Right atrium auricular region (tissue), 2 donors: ENCODE measurements at regions not wholly inside any gene's neighbourhood (a gene's known extent, or its start where the extent isn't known, plus 50 kb on each side); places are given as distances from the start of the nearest gene placed in this dataset.

Source experiments
- DNase-seq: peaks from one replicate; pipeline ENCODE4 v3.0.0-alpha.2; 2019; ENCODE audit warnings: low spot score
- H3K27ac ChIP-seq, 2 donors: fragments of 200-600 bp; sonication (generic); 1 replicate in 1 of 2; 2 replicates in 1 of 2; pipeline ENCODE4 v1.5.1; 2016 to 2019
- H3K27me3 ChIP-seq, 2 donors: fragments of 200-600 bp; sonication (generic); one replicate each; pipeline versions ENCODE4 v1.5.1 to v1.6.0; 2017 to 2019
- H3K36me3 ChIP-seq: fragments of 200-600 bp; sonication (generic); one replicate; pipeline ENCODE4 v1.5.1; 2016
- H3K4me1 ChIP-seq, 2 donors: fragments of 200-600 bp; sonication (generic); one replicate each; pipeline versions ENCODE4 v1.5.1 to v1.6.0; 2017 to 2019
- H3K4me3 ChIP-seq, 2 donors: fragments of 200-600 bp; sonication (generic); 1 replicate in 1 of 2; 2 replicates in 1 of 2; pipeline ENCODE4 v1.5.1; 2017 to 2019; ENCODE audit warnings: mild to moderate bottlenecking in 1 of 2, moderate library complexity in 1 of 2
- H3K9me3 ChIP-seq, 2 donors: fragments of 200-600 bp; sonication (generic); one replicate each; pipeline ENCODE4 v1.5.1; 2019
- TF ChIP-seq, protein P1 (sequence below), 2 donors: fragments of 200-600 bp; sonication (generic); IDR thresholded peaks; one replicate each; pipeline ENCODE4 v1.5.1; 2019; ENCODE audit warnings: antibody characterized with exemption in 2 of 2

DNA sequence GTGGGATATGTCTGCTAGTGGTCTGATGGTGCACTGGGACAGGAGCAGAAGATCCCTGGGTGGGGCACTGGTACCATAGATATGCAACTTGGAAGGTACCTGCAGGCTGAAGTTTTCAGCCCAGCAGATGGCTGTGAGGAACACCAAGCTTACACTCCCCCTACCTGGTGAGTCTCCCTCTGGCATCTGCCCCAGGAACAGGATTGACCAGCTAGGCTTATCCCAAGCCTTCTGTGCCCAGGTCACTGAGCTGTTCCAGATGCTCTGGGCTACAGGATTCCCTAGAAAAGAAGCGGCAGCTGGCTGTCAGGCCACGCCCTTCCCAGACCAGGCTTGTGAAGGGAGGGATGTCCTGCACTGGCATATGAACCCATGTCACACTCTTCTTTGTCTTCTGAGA lies 1130.0 kb downstream of the NAALADL2 start:
- H3K36me3 ChIP-seq = no peaks in the 10 kb centered on the region
- H3K4me1 ChIP-seq = no peaks in the 10 kb centered on the region
- TF ChIP-seq, protein P1, sequence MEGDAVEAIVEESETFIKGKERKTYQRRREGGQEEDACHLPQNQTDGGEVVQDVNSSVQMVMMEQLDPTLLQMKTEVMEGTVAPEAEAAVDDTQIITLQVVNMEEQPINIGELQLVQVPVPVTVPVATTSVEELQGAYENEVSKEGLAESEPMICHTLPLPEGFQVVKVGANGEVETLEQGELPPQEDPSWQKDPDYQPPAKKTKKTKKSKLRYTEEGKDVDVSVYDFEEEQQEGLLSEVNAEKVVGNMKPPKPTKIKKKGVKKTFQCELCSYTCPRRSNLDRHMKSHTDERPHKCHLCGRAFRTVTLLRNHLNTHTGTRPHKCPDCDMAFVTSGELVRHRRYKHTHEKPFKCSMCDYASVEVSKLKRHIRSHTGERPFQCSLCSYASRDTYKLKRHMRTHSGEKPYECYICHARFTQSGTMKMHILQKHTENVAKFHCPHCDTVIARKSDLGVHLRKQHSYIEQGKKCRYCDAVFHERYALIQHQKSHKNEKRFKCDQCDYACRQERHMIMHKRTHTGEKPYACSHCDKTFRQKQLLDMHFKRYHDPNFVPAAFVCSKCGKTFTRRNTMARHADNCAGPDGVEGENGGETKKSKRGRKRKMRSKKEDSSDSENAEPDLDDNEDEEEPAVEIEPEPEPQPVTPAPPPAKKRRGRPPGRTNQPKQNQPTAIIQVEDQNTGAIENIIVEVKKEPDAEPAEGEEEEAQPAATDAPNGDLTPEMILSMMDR (IDR thresholded peaks at IDR 0.05) = no peak
- no peak for DNase-seq
- no peaks in the 10 kb centered on the region for H3K27me3 ChIP-seq
- no peak overlapping the region for H3K27ac ChIP-seq
- H3K9me3 ChIP-seq = no peaks in the 10 kb centered on the region
- H3K4me3 ChIP-seq = no peak overlapping the region

DNA sequence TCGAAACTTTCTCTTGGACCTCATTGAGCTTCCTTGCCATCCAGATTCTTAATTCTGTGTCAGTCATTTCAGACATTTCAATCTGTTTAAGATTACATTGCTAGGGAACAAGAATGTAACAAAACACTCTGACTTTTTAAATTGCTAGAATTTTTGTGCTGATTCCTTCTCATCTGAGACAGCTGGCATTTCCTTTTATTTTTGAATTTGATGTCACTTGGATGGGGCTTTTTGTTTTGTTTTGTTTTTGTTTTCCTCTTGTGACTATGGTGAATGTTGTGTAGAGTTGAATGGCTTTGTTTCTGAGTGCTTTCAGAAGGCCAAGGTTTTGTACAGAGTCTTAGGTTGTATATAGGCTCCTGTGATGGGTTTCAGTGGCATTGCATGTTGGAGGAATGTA lies 1129.3 kb downstream of the NAALADL2 start:
- H3K4me1 ChIP-seq = no peaks in the 10 kb centered on the region
- H3K4me3 ChIP-seq = no peak overlapping the region
- DNase-seq = no peak
- no peak overlapping the region for H3K27ac ChIP-seq
- H3K9me3 ChIP-seq = no peaks in the 10 kb centered on the region
- H3K36me3 ChIP-seq = no peaks in the 10 kb centered on the region
- TF ChIP-seq, protein P1 (IDR thresholded peaks at IDR 0.05) = no peak
- no peaks in the 10 kb centered on the region for H3K27me3 ChIP-seq

DNA sequence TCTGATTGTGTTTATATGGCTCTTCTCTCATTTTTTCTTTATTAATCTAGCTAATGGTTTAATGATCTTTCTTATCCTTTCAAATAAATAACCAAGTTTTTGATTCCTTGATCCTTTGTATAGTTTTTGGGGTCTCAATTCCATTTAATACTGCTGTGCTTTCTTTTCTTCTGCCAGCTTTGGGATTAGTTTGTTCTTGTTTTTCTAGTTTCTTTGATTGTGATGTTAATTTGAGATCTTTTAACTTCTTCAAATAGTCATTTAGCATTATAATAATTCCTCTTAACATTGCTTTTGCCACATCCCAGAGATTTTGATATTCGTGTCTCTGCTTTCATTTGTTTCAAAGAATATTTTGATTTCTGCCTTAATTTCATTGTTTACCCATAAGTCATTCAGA lies 1126.6 kb downstream of the NAALADL2 start:
- Histone ChIP-seq H3K27ac (no peak overlapping the region), H3K4me3 (no peak overlapping the region), H3K4me1 (no peaks in the 10 kb centered on the region), H3K36me3 (no peaks in the 10 kb centered on the region), H3K9me3 (no peaks in the 10 kb centered on the region), H3K27me3 (no peaks in the 10 kb centered on the region)
- no peak for DNase-seq
- TF ChIP-seq, protein P1 (IDR thresholded peaks at IDR 0.05) = no peak

DNA sequence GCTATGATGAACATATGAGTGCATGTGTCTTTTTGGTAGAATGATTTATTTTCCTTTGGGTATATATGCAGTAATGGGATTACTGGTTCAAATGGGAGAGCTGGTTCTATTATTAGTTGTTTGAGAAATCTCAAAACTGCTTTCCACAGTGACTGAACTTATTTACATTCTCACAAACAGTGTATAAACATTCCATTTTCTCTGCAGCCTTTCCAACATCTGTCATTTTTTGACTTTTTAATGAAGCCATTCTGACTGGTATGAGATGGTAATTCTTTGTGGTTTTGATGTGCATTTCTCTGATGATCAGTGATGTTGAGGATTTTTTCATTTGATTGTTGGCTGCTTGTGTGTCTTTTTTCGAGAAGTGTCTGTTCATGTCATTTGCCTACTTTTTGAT lies 1124.2 kb downstream of the NAALADL2 start:
- H3K27me3 ChIP-seq = no peaks in the 10 kb centered on the region
- H3K4me3 ChIP-seq = no peak overlapping the region
- no peaks in the 10 kb centered on the region for H3K36me3 ChIP-seq
- TF ChIP-seq, protein P1 (IDR thresholded peaks at IDR 0.05) = no peak
- no peaks in the 10 kb centered on the region for H3K4me1 ChIP-seq
- DNase-seq = no peak
- H3K9me3 ChIP-seq = no peaks in the 10 kb centered on the region
- H3K27ac ChIP-seq = no peak overlapping the region

DNA sequence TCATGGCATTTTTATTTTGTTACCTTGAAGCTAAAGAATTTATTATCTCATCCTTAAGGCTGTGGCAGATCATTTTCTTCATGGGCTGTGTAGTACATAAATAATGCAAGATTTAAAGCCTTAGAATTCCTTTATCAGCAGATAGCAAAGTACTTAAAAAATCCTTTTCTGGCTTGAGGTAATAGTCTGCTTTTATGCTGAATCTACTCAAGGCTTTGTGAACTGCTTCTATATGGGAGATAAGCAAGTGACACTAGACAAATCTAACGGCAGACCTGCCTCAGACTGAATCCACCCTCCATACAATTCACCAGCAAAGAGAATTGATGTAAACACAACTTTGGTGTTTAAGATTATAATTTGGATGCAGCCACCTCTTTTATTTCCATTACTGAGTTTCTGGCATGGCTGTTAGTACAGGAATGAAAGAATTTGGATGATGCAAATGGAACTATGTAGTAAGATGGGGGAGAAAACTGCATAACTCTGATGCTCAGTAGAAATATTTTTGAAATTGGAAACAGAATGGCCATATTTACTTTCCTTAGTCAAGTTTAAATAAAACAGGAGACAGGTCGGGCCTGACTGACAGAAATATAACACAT lies 1121.5 kb downstream of the NAALADL2 start:
- Histone ChIP-seq H3K4me3 (no peak overlapping the region), H3K36me3 (no peaks in the 10 kb centered on the region), H3K9me3 (no peaks in the 10 kb centered on the region), H3K27me3 (no peaks in the 10 kb centered on the region), H3K4me1 (no peaks in the 10 kb centered on the region), H3K27ac (no peak overlapping the region)
- no peak for DNase-seq
- TF ChIP-seq, protein P1 (IDR thresholded peaks at IDR 0.05) = no peak
